H9 (cell line): ENCODE measurements at regions not wholly inside any gene's neighbourhood (a gene's known extent, or its start where the extent isn't known, plus 50 kb on each side); places are given as distances from the start of the nearest gene placed in this dataset.
A peak's percentile ranks its signal among the peaks of the same experiment; 100 is the strongest.

ENCODE experiments used
- DNase-seq: peaks from one replicate; pipeline ENCODE4 v3.0.0-alpha.2; 2017
- H2AFZ ChIP-seq: one replicate; pipeline ENCODE4 v1.6.1; 2013; ENCODE audit warnings: mild to moderate bottlenecking, low read length, control low read depth, moderate library complexity
- H2AK5ac ChIP-seq: 2 replicates; pipeline ENCODE4 v1.6.1; 2013; ENCODE audit warnings: low read length, control low read depth, mixed read lengths; ENCODE audit not compliant: insufficient read length
- H2BK120ac ChIP-seq: one replicate; pipeline ENCODE4 v1.6.1; 2013; ENCODE audit warnings: low read depth, mild to moderate bottlenecking, low read length, control low read depth, inconsistent platforms; ENCODE audit not compliant: poor library complexity, severe bottlenecking
- H2BK12ac ChIP-seq: 2 replicates; pipeline ENCODE4 v1.6.1; 2013; ENCODE audit warnings: low read length, control low read depth, mixed read lengths, low read depth; ENCODE audit not compliant: insufficient read length
- H2BK15ac ChIP-seq: 2 replicates; pipeline ENCODE4 v1.6.1; 2013; ENCODE audit warnings: low read depth, low read length, control low read depth
- H2BK20ac ChIP-seq: one replicate; pipeline ENCODE4 v1.6.1; 2013; ENCODE audit warnings: low read depth, mild to moderate bottlenecking, low read length, control low read depth, inconsistent platforms; ENCODE audit not compliant: poor library complexity, severe bottlenecking
- H2BK5ac ChIP-seq: 2 replicates; pipeline ENCODE4 v1.6.1; 2013; ENCODE audit warnings: low read length, control low read depth, mixed read lengths; ENCODE audit not compliant: insufficient read length
- H3K14ac ChIP-seq: 2 replicates; pipeline ENCODE4 v1.6.1; 2013; ENCODE audit warnings: low read length, control low read depth; ENCODE audit not compliant: insufficient read depth
- H3K18ac ChIP-seq: 2 replicates; pipeline ENCODE4 v1.6.1; 2013; ENCODE audit warnings: low read depth, mild to moderate bottlenecking, mixed read lengths, low read length, control low read depth; ENCODE audit not compliant: insufficient read length
- H3K23ac ChIP-seq: 2 replicates; pipeline ENCODE4 v1.6.1; 2013; ENCODE audit warnings: low read length, control low read depth, mixed read lengths, low read depth; ENCODE audit not compliant: insufficient read length
- H3K23me2 ChIP-seq: 2 replicates; pipeline ENCODE4 v1.6.1; 2013; ENCODE audit warnings: low read depth, mild to moderate bottlenecking, mixed read lengths, low read length, control low read depth; ENCODE audit not compliant: insufficient read length, poor library complexity, severe bottlenecking
- H3K27ac ChIP-seq: 2 replicates; pipeline ENCODE4 v1.5.1; 2013; ENCODE audit warnings: low read length, control low read depth, mixed read lengths, low read depth; ENCODE audit not compliant: insufficient read length
- H3K27me3 ChIP-seq: 2 replicates; pipeline ENCODE4 v1.6.1; 2013; ENCODE audit warnings: low read length, control low read depth, inconsistent platforms; ENCODE audit not compliant: insufficient read depth
- H3K4ac ChIP-seq: 2 replicates; pipeline ENCODE4 v1.6.1; 2013; ENCODE audit warnings: low read depth, mild to moderate bottlenecking, control low read depth, inconsistent platforms, low read length, moderate library complexity
- H3K4me1 ChIP-seq: 2 replicates; pipeline ENCODE4 v1.6.1; 2013; ENCODE audit warnings: low read length, control low read depth, inconsistent platforms; ENCODE audit not compliant: insufficient read depth
- H3K4me2 ChIP-seq: 2 replicates; pipeline ENCODE4 v1.6.1; 2013; ENCODE audit warnings: low read length, control low read depth, mixed read lengths; ENCODE audit not compliant: insufficient read length, insufficient read depth
- H3K56ac ChIP-seq: 2 replicates; pipeline ENCODE4 v1.6.1; 2013; ENCODE audit warnings: low read depth, mild to moderate bottlenecking, mixed read lengths, low read length, control low read depth; ENCODE audit not compliant: insufficient read length
- H3K79me1 ChIP-seq: 2 replicates; pipeline ENCODE4 v1.6.1; 2013; ENCODE audit warnings: low read depth, mild to moderate bottlenecking, moderate library complexity, low read length, control low read depth, inconsistent platforms; ENCODE audit not compliant: insufficient read depth, poor library complexity, severe bottlenecking
- H3K79me2 ChIP-seq: 2 replicates; pipeline ENCODE4 v1.6.1; 2013; ENCODE audit warnings: low read length, control low read depth, inconsistent platforms; ENCODE audit not compliant: insufficient read depth
- H3K9ac ChIP-seq: 2 replicates; pipeline ENCODE4 v1.6.1; 2013; ENCODE audit warnings: low read length, control low read depth, mixed read lengths; ENCODE audit not compliant: insufficient read length; ENCODE audit errors: extremely low read depth
- H3K9me3 ChIP-seq: one replicate; pipeline ENCODE4 v1.6.1; 2013; ENCODE audit warnings: low read depth, low read length, inconsistent platforms; ENCODE audit not compliant: control insufficient read depth
- H3T11ph ChIP-seq: one replicate; pipeline ENCODE4 v1.6.1; 2013; ENCODE audit warnings: mild to moderate bottlenecking, low read length, control low read depth, inconsistent platforms
- H4K20me1 ChIP-seq: one replicate; pipeline ENCODE4 v1.6.1; 2013; ENCODE audit not compliant: control insufficient read depth, insufficient read length, insufficient read depth
- H4K5ac ChIP-seq: 2 replicates; pipeline ENCODE4 v1.6.1; 2013; ENCODE audit warnings: low read depth, mild to moderate bottlenecking, mixed read lengths, low read length, control low read depth; ENCODE audit not compliant: insufficient read length
- H4K8ac ChIP-seq: replicated peaks from 2 replicates; pipeline ENCODE4 v1.6.1; 2013; ENCODE audit warnings: low read length, control low read depth, mixed read lengths, low read depth; ENCODE audit not compliant: insufficient read length
- H4K91ac ChIP-seq: 2 replicates; pipeline ENCODE4 v1.6.1; 2013; ENCODE audit warnings: low read depth, mild to moderate bottlenecking, moderate library complexity, mixed read lengths, low read length, control low read depth; ENCODE audit not compliant: insufficient read length
- H3K27ac Mint-ChIP-seq, 3 experiments: 2 replicates in 2 of 3; 3 replicates in 1 of 3; pipeline ENCODE4 v1.8.0; 2020 to 2021; ENCODE audit warnings: mixed read lengths in 3 of 3, mild to moderate bottlenecking in 1 of 3, moderate library complexity in 1 of 3
- H3K27me3 Mint-ChIP-seq: 2 replicates; pipeline ENCODE4 v1.8.0; 2021; ENCODE audit warnings: low read depth, mild to moderate bottlenecking, moderate library complexity, mixed read lengths
- H3K36me3 Mint-ChIP-seq, 3 experiments: 2 replicates in 2 of 3; 3 replicates in 1 of 3; pipeline ENCODE4 v1.8.0; 2020 to 2021; ENCODE audit warnings: low read depth in 3 of 3, mixed read lengths in 3 of 3; ENCODE audit not compliant: insufficient read depth in 1 of 3
- H3K4me1 Mint-ChIP-seq, 2 experiments: 2 replicates each; pipeline ENCODE4 v1.8.0; 2020; ENCODE audit warnings: mixed read lengths in 2 of 2
- H3K4me3 Mint-ChIP-seq, 2 experiments: 2 replicates in 1 of 2; 3 replicates in 1 of 2; pipeline ENCODE4 v1.8.0; 2020 to 2021; ENCODE audit warnings: mild to moderate bottlenecking in 2 of 2, mixed read lengths in 2 of 2, moderate library complexity in 1 of 2
- H3K9me3 Mint-ChIP-seq, 2 experiments: 2 replicates in 1 of 2; 3 replicates in 1 of 2; pipeline ENCODE4 v1.8.0; 2020; ENCODE audit warnings: mild to moderate bottlenecking in 2 of 2, mixed read lengths in 2 of 2, moderate library complexity in 1 of 2
- CTCF ChIP-seq: fragments of 200-600 bp; sonication (generic); conservative IDR thresholded peaks from 3 replicates; pipeline ENCODE4 v1.8.0; 2021; ENCODE audit warnings: antibody characterized with exemption, mild to moderate bottlenecking
- WGBS: extraction: QIAGEN DNeasy Blood & Tissue Kit; methylation state at CpG from one replicate; pipeline ENCODE4 v1.1.7; 2013; ENCODE audit warnings: missing lambda C conversion rate, low lambda C conversion rate, mixed read lengths; ENCODE audit not compliant: insufficient read length; ENCODE audit errors: extremely low coverage; 5-methylcytosine and 5-hydroxymethylcytosine counted together

- no peaks in the 10 kb centered on the region for H3K27me3 Mint-ChIP-seq
These were observed 147.4 kb upstream of the FOXN3 start for GRCh38 chr14:89564286-89564957.

More at GRCh38 chr14:89564286-89564957, 147.4 kb upstream of the FOXN3 start:
- peaks cover 30 to 32% of the 10 kb centered on the region in 2 experiments for H3K4me1 Mint-ChIP-seq
- Histone ChIP-seq H3K14ac (no peak overlapping the region), H3K9me3 (no peaks in the 10 kb centered on the region), H3K18ac (no peak overlapping the region), H4K91ac (no peak overlapping the region), H3K4me1 (no peaks in the 10 kb centered on the region; the same call in 1 of the 2 replicates), H2AK5ac (no peak overlapping the region), H3K4ac (no peak overlapping the region), H3T11ph (no peak overlapping the region), H4K20me1 (no peaks in the 10 kb centered on the region), H2BK5ac (no peak overlapping the region), H4K8ac (no peak overlapping the region), H2BK20ac (no peak overlapping the region), H3K27ac (no peak overlapping the region), H3K56ac (no peak overlapping the region), H3K4me2 (no peak overlapping the region), H3K27me3 (no peaks in the 10 kb centered on the region), H4K5ac (no peak overlapping the region), H3K79me2 (peaks cover 1% of the 10 kb centered on the region; the same call in 1 of the 2 replicates), H3K23ac (no peak overlapping the region), H3K79me1 (peaks cover 3% of the 10 kb centered on the region), H2BK12ac (no peak overlapping the region), H3K23me2 (no peaks in the 10 kb centered on the region), H2BK15ac (no peak overlapping the region), H3K9ac (no peak overlapping the region), H2AFZ (no peak overlapping the region), H2BK120ac (no peak overlapping the region)
- no CpG with 5 or more reads among the region's 12 CpGs for WGBS
- H3K4me3 Mint-ChIP-seq, result no peak overlapping the region
- peaks cover 0 to 5% of the 10 kb centered on the region in 2 experiments; a peak in 2 of 5 replicates for H3K9me3 Mint-ChIP-seq
- no peak for DNase-seq
- TF ChIP-seq CTCF, result no peak
- H3K27ac Mint-ChIP-seq, result peak overlapping the region in 2 of 3 experiments; percentile 17 to 53; a peak in 4 of 7 replicates
- H3K36me3 Mint-ChIP-seq, result peaks cover 19 to 38% (median 36%) of the 10 kb centered on the region in 3 experiments
